G401 (cell line): ENCODE measurements at regions not wholly inside any gene's neighbourhood (a gene's known extent, or its start where the extent isn't known, plus 50 kb on each side); places are given as distances from the start of the nearest gene placed in this dataset.

Experiments used
- DNase-seq: peaks from one replicate; pipeline ENCODE4 v3.0.0-alpha.2; 2015; ENCODE audit warnings: low spot score
- in situ Hi-C: cut with HindIII; loops from 2 replicates; pipeline ENCODE4 v1.10.0; 2016; ENCODE audit warnings: low sequenced_read_pairs, mixed read lengths

- in situ Hi-C loops, result no loop called here
- peak; percentile 97 for DNase-seq
Observed at GRCh38 chr18:70453058-70453775, 164.4 kb downstream of the SOCS6 start.

DNA sequence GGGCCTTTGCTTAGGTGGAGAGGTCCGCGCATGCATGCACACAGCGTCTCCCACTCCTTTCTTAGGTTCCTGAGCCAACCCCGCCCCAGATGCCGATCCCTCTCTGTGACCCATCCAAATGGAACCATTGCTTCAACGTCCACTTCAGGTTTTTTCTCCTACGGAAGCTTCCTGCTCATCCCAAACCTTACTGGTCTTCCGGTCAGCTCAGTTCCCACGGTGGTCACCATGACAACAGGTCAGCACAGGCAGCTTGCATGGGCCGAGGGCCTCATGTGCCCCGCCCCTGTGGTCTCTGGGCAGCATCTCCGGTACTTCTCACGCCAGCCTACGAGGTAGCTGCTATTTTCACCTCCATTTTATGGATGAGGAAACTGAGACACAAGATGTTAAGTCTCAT is 163.7 kb downstream of the SOCS6 start:
- no peak for DNase-seq
- in situ Hi-C loops, result no loop called here

- no peak for DNase-seq
- in situ Hi-C loops, result no loop called here
Observed at GRCh38 chr18:70450426-70451253, 161.8 kb downstream of the SOCS6 start.

DNA sequence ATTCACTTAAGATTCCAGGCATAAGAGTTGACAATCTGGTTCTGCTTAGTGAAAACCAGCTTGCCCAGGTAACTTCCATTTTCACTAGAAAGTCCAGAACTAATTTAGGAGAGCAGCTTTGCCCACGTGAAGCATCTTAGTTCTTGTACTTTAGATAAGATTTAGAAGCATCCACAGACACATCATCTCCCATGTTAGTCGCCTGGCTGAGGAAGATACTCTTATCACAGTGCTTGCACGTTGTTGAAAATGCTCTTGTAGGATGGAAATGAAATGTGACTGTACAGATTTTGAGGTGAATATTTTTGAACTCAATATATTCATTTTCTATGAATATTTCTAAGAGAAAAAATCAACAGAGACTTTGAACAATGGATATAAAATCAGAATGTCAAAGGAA is 159.7 kb downstream of the SOCS6 start:
- no peak for DNase-seq
- in situ Hi-C loops, result no loop called here

DNA sequence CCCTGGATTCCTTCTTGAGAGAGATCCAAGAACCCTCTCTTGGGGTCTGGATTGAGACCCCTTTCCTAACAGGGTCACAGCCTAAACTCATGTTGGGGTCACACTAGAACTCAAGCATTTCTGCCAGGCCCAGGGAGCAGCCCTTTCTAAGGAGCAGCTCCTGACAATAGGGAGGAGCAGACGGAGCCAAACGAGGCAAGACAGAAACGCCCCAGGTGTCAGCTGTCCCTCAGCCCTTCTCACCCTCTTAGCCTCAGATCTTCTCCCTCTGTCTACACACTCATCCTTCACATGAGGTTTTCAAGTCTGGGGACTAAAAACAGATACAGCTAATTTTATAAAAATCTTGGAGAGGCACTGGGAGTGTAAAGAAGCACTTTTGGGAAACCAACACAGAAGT is 157.2 kb downstream of the SOCS6 start:
- in situ Hi-C loops, result no loop called here
- DNase-seq, result no peak

- DNase-seq, result no peak
- in situ Hi-C loops, result no loop called here
Observed at GRCh38 chr18:70442933-70443332, 154.1 kb downstream of the SOCS6 start.

- DNase-seq, result no peak
- in situ Hi-C loops, result no loop called here
Observed at GRCh38 chr18:70432804-70433400, 144.1 kb downstream of the SOCS6 start.

DNA sequence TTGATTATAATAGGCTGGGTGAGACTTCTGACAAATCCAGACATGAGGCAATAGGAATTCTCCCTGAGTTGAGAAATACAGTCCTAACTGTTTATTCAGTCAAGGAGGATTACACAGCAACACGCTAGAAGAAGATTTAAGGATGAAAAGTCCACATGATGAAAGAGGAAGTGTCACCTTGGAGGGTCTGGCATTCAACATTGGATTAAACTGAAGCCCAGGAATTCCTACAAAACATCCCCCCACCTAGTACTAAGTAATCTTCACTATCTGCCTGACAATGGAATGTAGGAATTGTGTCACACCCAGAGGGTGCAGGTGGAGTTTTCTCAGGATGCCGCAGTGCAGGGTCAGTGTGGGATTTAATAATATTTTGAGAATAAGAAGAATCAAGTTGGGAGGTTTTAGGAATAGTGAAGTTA is 142.4 kb downstream of the SOCS6 start:
- in situ Hi-C loops, result no loop called here
- DNase-seq, result no peak

DNA sequence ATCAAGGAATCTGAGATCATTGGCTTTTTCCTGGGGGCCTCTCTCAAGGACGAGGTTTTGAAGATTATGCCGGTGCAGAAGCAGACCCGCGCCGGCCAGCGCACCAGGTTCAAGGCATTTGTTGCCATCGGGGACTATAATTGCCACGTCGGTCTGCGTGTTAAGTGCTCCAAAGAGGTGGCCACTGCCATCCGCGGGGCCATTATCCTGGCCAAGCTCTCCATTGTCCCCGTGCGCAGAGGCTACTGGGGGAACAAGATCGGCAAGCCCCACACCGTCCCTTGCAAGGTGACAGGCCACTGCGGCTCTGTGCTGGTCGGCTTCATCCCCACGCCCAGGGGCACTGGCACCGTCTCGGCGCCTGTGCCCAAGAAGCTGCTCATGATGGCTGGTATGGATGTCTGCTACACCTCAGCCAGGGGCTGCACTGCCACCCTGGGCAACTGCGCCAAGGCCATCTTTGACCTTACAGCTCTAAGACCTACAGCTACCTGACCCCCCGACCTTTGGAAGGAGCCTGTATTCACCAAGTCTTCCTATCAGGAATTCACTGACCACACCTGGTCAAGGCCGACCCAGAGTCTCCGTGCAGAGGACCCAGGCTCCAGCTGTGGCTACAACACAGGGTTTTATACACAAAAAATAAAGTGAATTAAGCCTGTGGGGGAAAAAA is 141.8 kb downstream of the SOCS6 start:
- in situ Hi-C loops, result no loop called here
- no peak for DNase-seq

- DNase-seq, result no peak
- in situ Hi-C loops, result no loop called here
Observed at GRCh38 chr18:70429847-70430500, 141.1 kb downstream of the SOCS6 start.

DNA sequence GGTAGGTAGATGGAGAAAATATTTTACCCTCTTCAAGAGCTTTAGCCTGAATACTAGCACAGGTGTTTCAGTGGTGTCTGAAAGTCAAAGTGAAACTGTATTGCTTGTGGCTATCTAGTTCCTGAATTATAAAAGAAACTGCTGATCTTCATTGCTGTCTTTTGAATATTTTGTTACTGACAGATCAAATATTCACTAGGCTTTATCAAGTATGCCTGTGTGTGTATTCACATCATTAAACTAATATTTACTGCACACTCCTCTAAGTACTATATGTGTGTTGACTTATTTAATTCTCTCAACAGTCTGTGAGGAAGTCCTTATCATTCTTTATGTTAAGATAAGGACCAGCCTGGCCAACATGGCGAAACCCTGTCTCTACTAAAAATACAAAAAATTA is 139.6 kb downstream of the SOCS6 start:
- in situ Hi-C loops, result no loop called here
- DNase-seq, result no peak

GRCh38 chr18:70426818-70427217 is 138.0 kb downstream of the SOCS6 start:
- no peak for DNase-seq
- in situ Hi-C loops, result no loop called here

DNA sequence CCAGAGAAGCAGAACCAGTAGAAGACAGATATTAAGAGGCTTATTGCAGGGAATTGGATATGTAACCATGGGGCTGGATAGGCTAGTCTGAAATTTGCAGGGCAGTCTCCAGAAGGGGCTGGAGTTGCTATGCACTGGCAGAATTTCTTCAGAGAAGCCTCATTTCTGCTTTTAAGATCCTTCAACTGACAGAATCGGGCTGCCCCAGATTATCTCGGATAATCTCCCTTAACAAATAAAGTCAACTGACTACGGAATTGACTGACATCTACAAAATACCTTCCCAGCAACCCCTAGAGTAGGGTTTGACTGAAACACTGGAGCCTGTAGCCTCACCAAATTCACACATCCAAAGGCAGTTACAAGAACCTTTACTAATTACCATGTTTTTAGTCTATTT is 136.4 kb downstream of the SOCS6 start:
- in situ Hi-C loops, result no loop called here
- no peak for DNase-seq

DNA sequence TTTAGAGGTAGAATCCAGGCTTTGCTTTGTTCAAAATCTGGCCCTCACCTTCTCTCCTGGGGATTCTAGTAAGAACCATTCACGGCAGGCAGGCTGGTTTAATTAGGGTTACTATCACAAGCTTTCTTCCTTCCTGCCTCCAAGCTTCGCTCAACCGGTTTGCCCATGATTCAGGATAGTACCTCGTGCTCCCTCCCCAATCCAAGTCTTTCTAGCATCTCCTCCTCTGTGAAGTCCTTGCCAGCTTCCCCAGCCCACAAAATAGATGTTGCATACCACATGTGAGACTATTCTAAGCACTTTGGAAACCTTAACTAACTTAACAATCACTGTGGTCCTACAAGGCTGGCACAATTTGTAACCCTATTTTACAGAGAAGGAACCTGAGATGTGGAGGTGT is 135.1 kb downstream of the SOCS6 start:
- DNase-seq, result peak; percentile 30
- in situ Hi-C loops, result no loop called here

DNA sequence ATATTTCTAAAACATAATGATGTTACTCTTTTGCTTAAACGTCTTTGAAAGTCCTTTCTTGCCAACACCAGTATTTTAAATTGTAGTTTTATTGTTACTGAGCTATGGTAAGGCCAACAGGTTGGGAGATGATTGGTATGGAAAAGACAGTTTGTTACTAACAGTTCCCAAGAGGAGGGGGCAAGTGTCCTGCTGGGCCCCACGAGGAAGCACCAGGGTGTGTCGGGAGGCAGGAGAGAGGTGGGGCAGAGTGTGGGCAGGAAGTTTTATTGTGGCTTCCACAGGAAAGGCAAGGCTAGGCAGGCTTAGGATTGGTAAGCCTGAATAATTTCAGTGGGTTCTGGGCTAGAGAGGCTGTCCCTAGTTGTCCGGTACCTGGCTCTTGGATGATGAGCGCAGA is 134.3 kb downstream of the SOCS6 start:
- in situ Hi-C loops, result no loop called here
- DNase-seq, result no peak

DNA sequence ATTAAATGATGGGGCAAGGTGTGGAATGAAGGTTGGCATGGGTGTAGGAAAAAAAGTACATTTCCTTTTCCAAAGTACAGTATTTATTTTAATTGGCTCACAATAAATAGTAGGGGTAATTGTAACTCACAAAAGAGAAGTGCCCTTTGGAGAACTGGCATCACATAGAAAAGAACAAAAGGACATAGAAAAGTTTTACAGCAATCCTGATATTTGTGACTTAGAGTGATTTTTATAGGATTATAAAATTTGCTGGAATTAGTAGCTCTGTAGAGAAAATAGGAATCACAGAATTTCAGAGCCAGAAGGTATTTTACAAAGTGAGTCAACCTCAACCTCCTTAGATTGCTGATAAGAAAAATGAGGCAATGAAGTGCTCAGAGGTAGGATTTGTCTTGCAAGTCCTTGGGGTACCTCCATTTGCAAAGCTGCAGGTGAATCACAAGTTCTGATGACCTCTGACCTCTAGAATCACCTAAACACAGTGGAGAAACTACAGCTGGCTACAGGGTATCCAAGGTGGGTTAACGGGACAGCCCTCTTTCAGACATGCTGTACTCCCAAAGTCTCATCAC is 133.6 kb downstream of the SOCS6 start:
- in situ Hi-C loops, result no loop called here
- peak; percentile 11 for DNase-seq

GRCh38 chr18:70421471-70422390 is 132.9 kb downstream of the SOCS6 start:
- in situ Hi-C loops, result no loop called here
- DNase-seq, result peak; percentile 21
